ENCODE measurements at regions not wholly inside any gene's neighbourhood (a gene's known extent, or its start where the extent isn't known, plus 50 kb on each side); places are given as distances from the start of the nearest gene placed in this dataset.

- no peak for TF ChIP-seq POLR2AphosphoS5 (IDR thresholded peaks at IDR 0.05; ENCODE audit: low read depth, low read length)
- TF ChIP-seq FOXP2 (optimal IDR thresholded peaks at IDR 0.05; ENCODE audit: borderline replicate concordance, extremely low read depth, extremely low read length, insufficient read depth) = no peak
- no peak for TF ChIP-seq REST (IDR thresholded peaks at IDR 0.05; ENCODE audit: insufficient read depth in 1 of 2, low read depth in 2 of 2, low read length in 2 of 2)
- no peak for TF ChIP-seq TAF1 (IDR thresholded peaks at IDR 0.05; ENCODE audit: borderline replicate concordance, insufficient read depth, low read length)
- TF ChIP-seq SIN3A (IDR thresholded peaks at IDR 0.05; ENCODE audit: borderline replicate concordance, insufficient read depth, low read length) = no peak
Measured at GRCh38 chr2:5353565-5353964, 338.6 kb upstream of the SOX11 start.

DNA sequence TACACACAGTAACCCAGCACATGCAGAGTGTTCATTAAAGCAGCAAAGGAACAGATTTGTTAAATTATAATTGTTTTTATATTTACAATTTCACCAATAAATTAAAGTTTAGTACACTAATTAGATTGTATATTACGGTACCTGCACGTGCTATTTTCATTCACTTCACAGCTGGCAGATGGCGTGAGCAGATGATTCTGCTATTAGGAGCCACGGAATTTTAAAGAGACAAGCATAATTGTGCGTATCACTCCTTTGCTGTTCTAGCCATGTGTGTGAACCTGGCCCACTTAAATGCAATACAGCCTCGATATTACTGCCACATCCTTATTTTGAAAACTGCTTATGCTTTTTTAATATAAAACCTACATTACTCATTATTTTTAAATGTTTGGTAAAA lies 332.8 kb upstream of the SOX11 start:
- TF ChIP-seq REST (IDR thresholded peaks at IDR 0.05; ENCODE audit: insufficient read depth in 1 of 2, low read depth in 2 of 2, low read length in 2 of 2) = no peak
- TF ChIP-seq FOXP2 (optimal IDR thresholded peaks at IDR 0.05; ENCODE audit: borderline replicate concordance, extremely low read depth, extremely low read length, insufficient read depth) = no peak
- TF ChIP-seq SIN3A (IDR thresholded peaks at IDR 0.05; ENCODE audit: borderline replicate concordance, insufficient read depth, low read length) = no peak
- no peak for TF ChIP-seq POLR2AphosphoS5 (IDR thresholded peaks at IDR 0.05; ENCODE audit: low read depth, low read length)
- no peak for TF ChIP-seq TAF1 (IDR thresholded peaks at IDR 0.05; ENCODE audit: borderline replicate concordance, insufficient read depth, low read length)

DNA sequence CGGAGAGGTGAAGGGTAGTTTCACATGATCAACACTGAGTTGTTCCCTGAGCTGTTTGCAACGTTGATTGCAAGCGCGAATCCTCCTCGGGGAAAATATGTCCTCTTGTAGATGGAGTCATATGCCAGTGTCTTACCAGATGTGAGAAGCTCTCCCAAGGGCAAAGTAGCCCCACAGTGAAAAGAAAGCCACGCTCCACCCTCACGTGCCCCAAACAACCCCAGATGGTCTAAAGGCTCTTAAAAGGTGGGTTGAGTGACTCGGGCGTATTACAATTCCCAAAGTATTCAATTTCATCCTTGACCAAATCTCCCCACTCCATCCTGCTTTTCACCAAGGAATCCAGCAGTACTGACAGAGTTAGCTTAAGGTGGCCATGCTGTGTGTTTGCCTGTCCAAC lies 332.1 kb upstream of the SOX11 start:
- TF ChIP-seq POLR2AphosphoS5 (IDR thresholded peaks at IDR 0.05; ENCODE audit: low read depth, low read length) = no peak
- TF ChIP-seq TAF1 (IDR thresholded peaks at IDR 0.05; ENCODE audit: borderline replicate concordance, insufficient read depth, low read length) = no peak
- no peak for TF ChIP-seq FOXP2 (optimal IDR thresholded peaks at IDR 0.05; ENCODE audit: borderline replicate concordance, extremely low read depth, extremely low read length, insufficient read depth)
- TF ChIP-seq SIN3A (IDR thresholded peaks at IDR 0.05; ENCODE audit: borderline replicate concordance, insufficient read depth, low read length) = no peak
- no peak for TF ChIP-seq REST (IDR thresholded peaks at IDR 0.05; ENCODE audit: insufficient read depth in 1 of 2, low read depth in 2 of 2, low read length in 2 of 2)

DNA sequence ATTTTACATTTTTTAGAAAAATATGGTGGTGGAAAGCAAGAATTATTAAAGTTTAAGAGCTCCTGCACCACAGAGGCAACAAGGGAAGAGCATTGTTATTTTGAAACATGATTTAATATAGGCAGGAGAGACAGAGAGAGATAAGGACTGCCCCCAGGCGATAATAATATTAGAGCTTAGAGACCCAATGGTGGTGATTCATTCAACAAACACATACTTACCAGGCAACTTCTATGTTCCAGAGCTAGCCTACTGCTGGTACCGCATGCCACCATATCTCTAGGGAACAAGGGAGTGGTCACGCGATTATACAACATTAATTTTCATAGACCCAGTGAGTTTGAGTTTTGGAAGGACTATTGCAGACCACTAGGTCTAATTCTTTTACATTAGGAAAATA lies 327.8 kb upstream of the SOX11 start:
- TF ChIP-seq TAF1 (IDR thresholded peaks at IDR 0.05; ENCODE audit: borderline replicate concordance, insufficient read depth, low read length) (no peak), FOXP2 (optimal IDR thresholded peaks at IDR 0.05; ENCODE audit: borderline replicate concordance, extremely low read depth, extremely low read length, insufficient read depth) (no peak), REST (IDR thresholded peaks at IDR 0.05; ENCODE audit: insufficient read depth in 1 of 2, low read depth in 2 of 2, low read length in 2 of 2) (no peak), SIN3A (IDR thresholded peaks at IDR 0.05; ENCODE audit: borderline replicate concordance, insufficient read depth, low read length) (no peak), POLR2AphosphoS5 (IDR thresholded peaks at IDR 0.05; ENCODE audit: low read depth, low read length) (no peak)
